SK-N-SH treated with all-trans-retinoic acid at 6 μM for 48 hours (cell line): ENCODE measurements at regions not wholly inside any gene's neighbourhood (a gene's known extent, or its start where the extent isn't known, plus 50 kb on each side); places are given as distances from the start of the nearest gene placed in this dataset.

Source experiments
- ATAC-seq: fragments of 200-7000 bp; cut with Tn5 transposase; 3 replicates; pipeline ENCODE4 v1.9.1; 2020; ENCODE audit warnings: mild to moderate bottlenecking, moderate library complexity
- ARNTL ChIP-seq: fragments of 450-650 bp; formaldehyde crosslinking; IDR thresholded peaks from 2 replicates; pipeline ENCODE4 v1.5.0; 2020; ENCODE audit warnings: low read depth, mild to moderate bottlenecking, moderate library complexity, borderline replicate concordance
- BACH2 ChIP-seq: fragments of 250-450 bp; sonication (Bioruptor Pico); IDR thresholded peaks from 2 replicates; pipeline ENCODE4 v1.9.0; 2021; ENCODE audit warnings: mild to moderate bottlenecking, borderline replicate concordance
- CSDC2 ChIP-seq: fragments of 250-450 bp; sonication (Bioruptor Pico); IDR thresholded peaks from 2 replicates; pipeline ENCODE4 v1.5.0; 2020; ENCODE audit warnings: mild to moderate bottlenecking, moderate library complexity
- ESRRG ChIP-seq: fragments of 250-450 bp; sonication (Bioruptor Pico); IDR thresholded peaks from 2 replicates; pipeline ENCODE4 v1.6.1; 2021; ENCODE audit warnings: mild to moderate bottlenecking
- GLIS3 ChIP-seq: fragments of 250-450 bp; sonication (Bioruptor Pico); IDR thresholded peaks from 2 replicates; pipeline ENCODE4 v1.5.0; 2020; ENCODE audit warnings: mild to moderate bottlenecking, moderate library complexity
- ISL1 ChIP-seq: fragments of 250-450 bp; sonication (Bioruptor Pico); IDR thresholded peaks from 2 replicates; pipeline ENCODE4 v2.1.2; 2022; ENCODE audit warnings: mild to moderate bottlenecking, moderate library complexity
- OSR1 ChIP-seq: fragments of 250-450 bp; sonication (Bioruptor Pico); IDR thresholded peaks from 2 replicates; pipeline ENCODE4 v1.8.0; 2022; ENCODE audit warnings: moderate library complexity, mild to moderate bottlenecking, inconsistent platforms
- PPARA ChIP-seq: fragments of 250-450 bp; sonication (Bioruptor Pico); IDR thresholded peaks from 2 replicates; pipeline ENCODE4 v1.5.0; 2020; ENCODE audit warnings: mild to moderate bottlenecking, borderline replicate concordance
- RARB ChIP-seq: fragments of 250-450 bp; sonication (Bioruptor Pico); IDR thresholded peaks from 2 replicates; pipeline ENCODE4 v1.8.0; 2021; ENCODE audit warnings: mild to moderate bottlenecking, moderate library complexity
- SNAI2 ChIP-seq: fragments of 250-450 bp; sonication (Bioruptor Pico); IDR thresholded peaks from 2 replicates; pipeline ENCODE4 v1.5.0; 2020; ENCODE audit warnings: mild to moderate bottlenecking, moderate library complexity
- TOX ChIP-seq: fragments of 250-450 bp; sonication (Bioruptor Pico); IDR thresholded peaks from 2 replicates; pipeline ENCODE4 v1.8.0; 2021; ENCODE audit warnings: mild to moderate bottlenecking, moderate library complexity, borderline replicate concordance
- ZC3H10 ChIP-seq: fragments of 250-450 bp; sonication (Bioruptor Pico); IDR thresholded peaks from 2 replicates; pipeline ENCODE4 v1.5.1; 2021; ENCODE audit warnings: mild to moderate bottlenecking, moderate library complexity
- ZFP3 ChIP-seq: fragments of 250-450 bp; sonication (Bioruptor Pico); IDR thresholded peaks from 2 replicates; pipeline ENCODE4 v1.5.0; 2020; ENCODE audit warnings: mild to moderate bottlenecking, moderate library complexity
- ZFP30 ChIP-seq: fragments of 450-650 bp; formaldehyde crosslinking; IDR thresholded peaks from 2 replicates; pipeline ENCODE4 v1.5.0; 2022; ENCODE audit warnings: mild to moderate bottlenecking, moderate library complexity
- ZNF565 ChIP-seq: fragments of 450-650 bp; formaldehyde crosslinking; conservative IDR thresholded peaks from 2 replicates; pipeline ENCODE4 v1.5.0; 2020; ENCODE audit warnings: low read depth, mild to moderate bottlenecking, moderate library complexity
- ZNF70 ChIP-seq: fragments of 450-650 bp; formaldehyde crosslinking; IDR thresholded peaks from 2 replicates; pipeline ENCODE4 v1.5.0; 2020; ENCODE audit warnings: mild to moderate bottlenecking, moderate library complexity
- ZNF8 ChIP-seq: fragments of 450-650 bp; formaldehyde crosslinking; IDR thresholded peaks from 2 replicates; pipeline ENCODE4 v1.5.0; 2020; ENCODE audit warnings: mild to moderate bottlenecking, moderate library complexity
- TF ChIP-seq, protein P1 (sequence below): fragments of 250-450 bp; sonication (Bioruptor Pico); IDR thresholded peaks from 2 replicates; pipeline ENCODE4 v1.5.1; 2020; ENCODE audit warnings: low read depth, mild to moderate bottlenecking, moderate library complexity
- TF ChIP-seq, protein P2 (sequence below): fragments of 250-450 bp; sonication (Bioruptor Pico); IDR thresholded peaks from 2 replicates; pipeline ENCODE4 v1.5.1; 2021; ENCODE audit warnings: mild to moderate bottlenecking, moderate library complexity
- TF ChIP-seq, protein P3 (sequence below): fragments of 250-450 bp; sonication (Bioruptor Pico); IDR thresholded peaks from 2 replicates; pipeline ENCODE4 v1.8.0; 2020; ENCODE audit warnings: mild to moderate bottlenecking, moderate library complexity, borderline replicate concordance
- TF ChIP-seq, protein P4 (sequence below): fragments of 250-450 bp; sonication (Bioruptor Pico); IDR thresholded peaks from 2 replicates; pipeline ENCODE4 v1.5.0; 2020; ENCODE audit warnings: mild to moderate bottlenecking, moderate library complexity
- TF ChIP-seq, protein P5 (sequence below): fragments of 250-450 bp; sonication (Bioruptor Pico); IDR thresholded peaks from 2 replicates; pipeline ENCODE4 v1.8.0; 2021; ENCODE audit warnings: low read depth, mild to moderate bottlenecking, moderate library complexity, borderline replicate concordance

DNA sequence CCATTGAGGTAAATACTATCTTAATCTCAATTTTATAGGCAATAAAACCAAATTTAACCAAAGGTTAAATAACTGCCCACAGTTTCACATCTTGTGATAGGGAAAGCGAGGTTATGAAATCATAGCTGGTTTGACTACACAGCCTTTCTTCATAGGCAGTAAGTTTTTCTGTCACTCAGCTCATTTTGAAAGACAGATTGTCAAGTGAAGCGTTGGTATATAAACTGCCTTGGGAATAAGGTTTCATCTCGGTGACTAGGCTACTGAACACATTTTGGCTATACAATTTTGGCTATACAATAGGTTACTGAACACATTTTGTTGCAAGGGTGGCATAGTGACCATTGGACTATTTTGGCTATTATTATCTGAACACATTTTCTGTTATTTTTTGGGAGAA is 793.7 kb downstream of the TRHDE start:
- no peak for ATAC-seq
- TF ChIP-seq SNAI2 (CRISPR knock-in tag): no peak
- TF ChIP-seq, protein P1, sequence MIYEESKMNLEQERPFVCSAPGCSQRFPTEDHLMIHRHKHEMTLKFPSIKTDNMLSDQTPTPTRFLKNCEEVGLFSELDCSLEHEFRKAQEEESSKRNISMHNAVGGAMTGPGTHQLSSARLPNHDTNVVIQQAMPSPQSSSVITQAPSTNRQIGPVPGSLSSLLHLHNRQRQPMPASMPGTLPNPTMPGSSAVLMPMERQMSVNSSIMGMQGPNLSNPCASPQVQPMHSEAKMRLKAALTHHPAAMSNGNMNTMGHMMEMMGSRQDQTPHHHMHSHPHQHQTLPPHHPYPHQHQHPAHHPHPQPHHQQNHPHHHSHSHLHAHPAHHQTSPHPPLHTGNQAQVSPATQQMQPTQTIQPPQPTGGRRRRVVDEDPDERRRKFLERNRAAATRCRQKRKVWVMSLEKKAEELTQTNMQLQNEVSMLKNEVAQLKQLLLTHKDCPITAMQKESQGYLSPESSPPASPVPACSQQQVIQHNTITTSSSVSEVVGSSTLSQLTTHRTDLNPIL (CRISPR knock-in tag): no peak

DNA sequence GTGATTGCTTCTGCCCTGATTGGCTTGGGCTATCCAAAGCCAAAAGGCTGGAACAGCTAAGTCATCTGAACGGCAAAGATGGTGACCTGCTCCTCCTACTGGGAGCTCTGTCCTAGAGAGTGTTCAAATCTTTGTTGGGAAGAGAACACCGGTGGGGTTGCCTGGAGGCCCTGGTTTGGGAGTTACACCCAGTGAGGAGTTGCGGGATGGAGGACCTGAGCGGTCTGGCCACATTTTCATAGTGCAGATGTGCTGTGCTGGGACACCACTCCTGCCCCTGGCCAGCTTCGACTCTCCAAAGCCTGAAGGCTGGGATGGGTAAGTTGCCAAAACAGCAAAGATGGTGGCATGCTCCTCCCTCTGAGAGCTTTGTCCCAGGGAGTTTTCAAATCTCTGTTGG is 795.4 kb downstream of the TRHDE start:
- ATAC-seq: no peak
- TF ChIP-seq ESRRG (CRISPR knock-in tag) (no peak), ZFP30 (CRISPR knock-in tag) (no peak), CSDC2 (CRISPR knock-in tag) (no peak), SNAI2 (CRISPR knock-in tag) (no peak), PPARA (CRISPR knock-in tag) (no peak), ZFP3 (no peak), RARB (no peak), TOX (CRISPR knock-in tag) (no peak), ISL1 (no peak), ARNTL (CRISPR knock-in tag) (no peak), OSR1 (no peak)
- TF ChIP-seq, protein P2, sequence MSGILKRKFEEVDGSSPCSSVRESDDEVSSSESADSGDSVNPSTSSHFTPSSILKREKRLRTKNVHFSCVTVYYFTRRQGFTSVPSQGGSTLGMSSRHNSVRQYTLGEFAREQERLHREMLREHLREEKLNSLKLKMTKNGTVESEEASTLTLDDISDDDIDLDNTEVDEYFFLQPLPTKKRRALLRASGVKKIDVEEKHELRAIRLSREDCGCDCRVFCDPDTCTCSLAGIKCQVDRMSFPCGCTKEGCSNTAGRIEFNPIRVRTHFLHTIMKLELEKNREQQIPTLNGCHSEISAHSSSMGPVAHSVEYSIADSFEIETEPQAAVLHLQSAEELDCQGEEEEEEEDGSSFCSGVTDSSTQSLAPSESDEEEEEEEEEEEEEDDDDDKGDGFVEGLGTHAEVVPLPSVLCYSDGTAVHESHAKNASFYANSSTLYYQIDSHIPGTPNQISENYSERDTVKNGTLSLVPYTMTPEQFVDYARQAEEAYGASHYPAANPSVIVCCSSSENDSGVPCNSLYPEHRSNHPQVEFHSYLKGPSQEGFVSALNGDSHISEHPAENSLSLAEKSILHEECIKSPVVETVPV (CRISPR knock-in tag): no peak
- TF ChIP-seq, protein P3, sequence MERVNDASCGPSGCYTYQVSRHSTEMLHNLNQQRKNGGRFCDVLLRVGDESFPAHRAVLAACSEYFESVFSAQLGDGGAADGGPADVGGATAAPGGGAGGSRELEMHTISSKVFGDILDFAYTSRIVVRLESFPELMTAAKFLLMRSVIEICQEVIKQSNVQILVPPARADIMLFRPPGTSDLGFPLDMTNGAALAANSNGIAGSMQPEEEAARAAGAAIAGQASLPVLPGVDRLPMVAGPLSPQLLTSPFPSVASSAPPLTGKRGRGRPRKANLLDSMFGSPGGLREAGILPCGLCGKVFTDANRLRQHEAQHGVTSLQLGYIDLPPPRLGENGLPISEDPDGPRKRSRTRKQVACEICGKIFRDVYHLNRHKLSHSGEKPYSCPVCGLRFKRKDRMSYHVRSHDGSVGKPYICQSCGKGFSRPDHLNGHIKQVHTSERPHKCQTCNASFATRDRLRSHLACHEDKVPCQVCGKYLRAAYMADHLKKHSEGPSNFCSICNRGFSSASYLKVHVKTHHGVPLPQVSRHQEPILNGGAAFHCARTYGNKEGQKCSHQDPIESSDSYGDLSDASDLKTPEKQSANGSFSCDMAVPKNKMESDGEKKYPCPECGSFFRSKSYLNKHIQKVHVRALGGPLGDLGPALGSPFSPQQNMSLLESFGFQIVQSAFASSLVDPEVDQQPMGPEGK (CRISPR knock-in tag): no peak
- TF ChIP-seq, protein P4, sequence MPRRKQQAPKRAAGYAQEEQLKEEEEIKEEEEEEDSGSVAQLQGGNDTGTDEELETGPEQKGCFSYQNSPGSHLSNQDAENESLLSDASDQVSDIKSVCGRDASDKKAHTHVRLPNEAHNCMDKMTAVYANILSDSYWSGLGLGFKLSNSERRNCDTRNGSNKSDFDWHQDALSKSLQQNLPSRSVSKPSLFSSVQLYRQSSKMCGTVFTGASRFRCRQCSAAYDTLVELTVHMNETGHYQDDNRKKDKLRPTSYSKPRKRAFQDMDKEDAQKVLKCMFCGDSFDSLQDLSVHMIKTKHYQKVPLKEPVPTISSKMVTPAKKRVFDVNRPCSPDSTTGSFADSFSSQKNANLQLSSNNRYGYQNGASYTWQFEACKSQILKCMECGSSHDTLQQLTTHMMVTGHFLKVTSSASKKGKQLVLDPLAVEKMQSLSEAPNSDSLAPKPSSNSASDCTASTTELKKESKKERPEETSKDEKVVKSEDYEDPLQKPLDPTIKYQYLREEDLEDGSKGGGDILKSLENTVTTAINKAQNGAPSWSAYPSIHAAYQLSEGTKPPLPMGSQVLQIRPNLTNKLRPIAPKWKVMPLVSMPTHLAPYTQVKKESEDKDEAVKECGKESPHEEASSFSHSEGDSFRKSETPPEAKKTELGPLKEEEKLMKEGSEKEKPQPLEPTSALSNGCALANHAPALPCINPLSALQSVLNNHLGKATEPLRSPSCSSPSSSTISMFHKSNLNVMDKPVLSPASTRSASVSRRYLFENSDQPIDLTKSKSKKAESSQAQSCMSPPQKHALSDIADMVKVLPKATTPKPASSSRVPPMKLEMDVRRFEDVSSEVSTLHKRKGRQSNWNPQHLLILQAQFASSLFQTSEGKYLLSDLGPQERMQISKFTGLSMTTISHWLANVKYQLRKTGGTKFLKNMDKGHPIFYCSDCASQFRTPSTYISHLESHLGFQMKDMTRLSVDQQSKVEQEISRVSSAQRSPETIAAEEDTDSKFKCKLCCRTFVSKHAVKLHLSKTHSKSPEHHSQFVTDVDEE (CRISPR knock-in tag): no peak
- TF ChIP-seq, protein P5, sequence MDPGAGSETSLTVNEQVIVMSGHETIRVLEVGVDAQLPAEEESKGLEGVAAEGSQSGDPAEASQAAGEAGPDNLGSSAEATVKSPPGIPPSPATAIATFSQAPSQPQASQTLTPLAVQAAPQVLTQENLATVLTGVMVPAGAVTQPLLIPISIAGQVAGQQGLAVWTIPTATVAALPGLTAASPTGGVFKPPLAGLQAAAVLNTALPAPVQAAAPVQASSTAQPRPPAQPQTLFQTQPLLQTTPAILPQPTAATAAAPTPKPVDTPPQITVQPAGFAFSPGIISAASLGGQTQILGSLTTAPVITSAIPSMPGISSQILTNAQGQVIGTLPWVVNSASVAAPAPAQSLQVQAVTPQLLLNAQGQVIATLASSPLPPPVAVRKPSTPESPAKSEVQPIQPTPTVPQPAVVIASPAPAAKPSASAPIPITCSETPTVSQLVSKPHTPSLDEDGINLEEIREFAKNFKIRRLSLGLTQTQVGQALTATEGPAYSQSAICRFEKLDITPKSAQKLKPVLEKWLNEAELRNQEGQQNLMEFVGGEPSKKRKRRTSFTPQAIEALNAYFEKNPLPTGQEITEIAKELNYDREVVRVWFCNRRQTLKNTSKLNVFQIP (CRISPR knock-in tag): no peak
- TF ChIP-seq, protein P1 (CRISPR knock-in tag): no peak

DNA sequence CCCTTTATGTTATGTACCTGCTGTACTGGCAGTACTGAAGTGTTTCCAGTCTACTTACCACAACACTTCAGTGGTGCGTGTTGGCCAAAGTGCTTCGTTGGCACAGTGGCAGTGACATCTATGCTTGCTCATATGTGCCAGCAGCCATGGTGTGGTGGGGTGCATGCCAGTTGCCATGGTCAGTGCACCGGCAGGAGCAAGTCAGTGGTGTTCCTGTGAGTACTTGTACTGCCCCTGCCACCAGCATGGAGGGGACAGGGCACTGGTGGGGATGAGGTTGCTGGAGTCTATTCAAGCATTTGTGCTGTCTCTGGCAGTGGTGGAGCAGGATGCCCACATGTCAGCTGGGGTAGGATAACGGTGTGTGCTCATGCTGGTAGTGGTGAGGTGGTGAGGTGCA is 800.0 kb downstream of the TRHDE start:
- no peak for ATAC-seq
- TF ChIP-seq ZFP3 (no peak), ARNTL (CRISPR knock-in tag) (no peak), SNAI2 (CRISPR knock-in tag) (no peak), PPARA (CRISPR knock-in tag) (no peak), ZNF8 (CRISPR knock-in tag) (no peak)

DNA sequence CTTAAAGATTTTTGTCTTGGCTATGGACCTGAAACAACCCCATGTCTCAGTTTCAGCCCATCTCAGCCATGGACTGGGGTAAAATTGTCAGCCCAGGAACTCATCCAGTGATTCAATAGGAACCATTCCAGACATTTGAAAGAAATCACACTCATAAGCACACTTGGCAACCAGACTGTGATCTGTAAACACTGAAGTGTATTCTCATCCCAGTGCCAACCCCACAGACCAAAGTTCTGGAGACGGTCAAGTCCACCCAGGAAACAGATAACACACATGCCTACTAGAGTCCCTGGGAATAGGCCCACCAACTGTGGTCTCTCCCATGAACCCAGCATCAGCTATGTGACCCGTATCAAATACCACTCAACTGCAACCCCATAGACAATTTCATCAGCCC is 804.6 kb downstream of the TRHDE start:
- TF ChIP-seq, protein P5 (CRISPR knock-in tag): no peak
- no peak for TF ChIP-seq ZNF70 (CRISPR knock-in tag)
- TF ChIP-seq ZC3H10 (CRISPR knock-in tag): no peak
- no peak for TF ChIP-seq GLIS3
- TF ChIP-seq BACH2: no peak
- no peak for TF ChIP-seq ZNF565 (CRISPR knock-in tag)
- TF ChIP-seq ZNF8 (CRISPR knock-in tag): no peak
- no peak for TF ChIP-seq PPARA (CRISPR knock-in tag)
- TF ChIP-seq TOX (CRISPR knock-in tag): no peak
- no peak for TF ChIP-seq RARB
- no peak for TF ChIP-seq OSR1
- TF ChIP-seq CSDC2 (CRISPR knock-in tag): no peak
- ATAC-seq: no peak
